Neural progenitor cell (in vitro differentiated cells): ENCODE measurements at regions not wholly inside any gene's neighbourhood (a gene's known extent, or its start where the extent isn't known, plus 50 kb on each side); places are given as distances from the start of the nearest gene placed in this dataset.

Source experiments
- DNase-seq: peaks from one replicate; pipeline ENCODE4 v3.0.0-alpha.2; 2016; ENCODE audit warnings: low spot score
- H2AFZ ChIP-seq: fragments of 200-600 bp; sonication (generic); replicated peaks from 2 replicates; pipeline ENCODE4 v1.6.1; 2016; ENCODE audit warnings: antibody characterized with exemption
- H3F3A ChIP-seq: fragments of 200-600 bp; sonication (generic); 2 replicates; pipeline ENCODE4 v1.6.1; 2016; ENCODE audit warnings: antibody characterized with exemption, low read depth
- H3K27ac ChIP-seq: fragments of 200-600 bp; sonication (generic); 2 replicates; pipeline ENCODE4 v1.5.1; 2016; ENCODE audit warnings: mild to moderate bottlenecking
- H3K27me3 ChIP-seq: fragments of 200-600 bp; sonication (generic); 2 replicates; pipeline ENCODE4 v1.6.1; 2016; ENCODE audit warnings: mild to moderate bottlenecking, moderate library complexity
- H3K36me3 ChIP-seq: fragments of 200-600 bp; sonication (generic); 2 replicates; pipeline ENCODE4 v1.5.1; 2016
- H3K4me1 ChIP-seq: fragments of 200-600 bp; sonication (generic); 2 replicates; pipeline ENCODE4 v1.6.1; 2016; ENCODE audit warnings: mixed run types
- H3K4me2 ChIP-seq: fragments of 200-600 bp; sonication (generic); 2 replicates; pipeline ENCODE4 v1.6.1; 2016
- H3K4me3 ChIP-seq: fragments of 200-600 bp; sonication (generic); 2 replicates; pipeline ENCODE4 v1.5.1; 2016
- H3K79me2 ChIP-seq: fragments of 200-600 bp; sonication (generic); 2 replicates; pipeline ENCODE4 v1.6.1; 2016; ENCODE audit warnings: low read depth
- H3K9ac ChIP-seq: fragments of 200-600 bp; sonication (generic); 2 replicates; pipeline ENCODE4 v1.6.1; 2016
- H3K9me3 ChIP-seq: fragments of 200-600 bp; sonication (generic); 2 replicates; pipeline ENCODE4 v1.5.1; 2016; ENCODE audit warnings: low read depth
- H4K20me1 ChIP-seq: fragments of 200-600 bp; sonication (generic); 2 replicates; pipeline ENCODE4 v1.6.1; 2016; ENCODE audit warnings: low read depth
- H3K27ac Mint-ChIP-seq: 3 replicates; pipeline ENCODE4 v1.8.0; 2021; ENCODE audit warnings: mixed read lengths
- H3K27me3 Mint-ChIP-seq: 2 replicates; pipeline ENCODE4 v1.8.0; 2022; ENCODE audit warnings: low read depth, mild to moderate bottlenecking, inconsistent platforms, moderate library complexity, mixed read lengths; ENCODE audit not compliant: insufficient read depth
- H3K36me3 Mint-ChIP-seq: 3 replicates; pipeline ENCODE4 v1.8.0; 2021; ENCODE audit warnings: mixed read lengths
- H3K4me1 Mint-ChIP-seq: 3 replicates; pipeline ENCODE4 v1.8.0; 2021; ENCODE audit warnings: mixed read lengths
- H3K4me3 Mint-ChIP-seq: 3 replicates; pipeline ENCODE4 v1.8.0; 2021; ENCODE audit warnings: mild to moderate bottlenecking, moderate library complexity, mixed read lengths
- H3K9me3 Mint-ChIP-seq: 3 replicates; pipeline ENCODE4 v1.8.0; 2020; ENCODE audit warnings: mixed read lengths
- CTCF ChIP-seq: fragments of 200-600 bp; sonication (generic); IDR thresholded peaks from 2 replicates; pipeline ENCODE4 v1.5.1; 2017; ENCODE audit warnings: antibody characterized with exemption, mild to moderate bottlenecking
- EZH2 ChIP-seq: fragments of 200-600 bp; sonication (generic); IDR thresholded peaks from 2 replicates; pipeline ENCODE4 v1.6.1; 2017; ENCODE audit warnings: antibody characterized with exemption, mild to moderate bottlenecking, moderate library complexity
- EZH2phosphoT487 ChIP-seq: fragments of 200-600 bp; sonication (generic); IDR thresholded peaks from 2 replicates; pipeline ENCODE4 v1.6.1; 2017; ENCODE audit warnings: antibody characterized with exemption

GRCh38 chr17:72408641-72409040 is 287.8 kb downstream of the SOX9 start:
- H3K9ac ChIP-seq = no peak overlapping the region

GRCh38 chr17:72409405-72410002 is 288.7 kb downstream of the SOX9 start:
- H3K79me2 ChIP-seq = no peaks in the 10 kb centered on the region
- no peaks in the 10 kb centered on the region for H3K9me3 ChIP-seq
- H3K36me3 Mint-ChIP-seq = no peaks in the 10 kb centered on the region
- no peaks in the 10 kb centered on the region for H4K20me1 ChIP-seq
- H3K27ac Mint-ChIP-seq = no peak overlapping the region
- no peaks in the 10 kb centered on the region for H3K36me3 ChIP-seq
- H2AFZ ChIP-seq = no peak overlapping the region
- H3K4me3 Mint-ChIP-seq = no peak overlapping the region
- no peaks in the 10 kb centered on the region for H3F3A ChIP-seq
- H3K4me1 Mint-ChIP-seq = peaks cover 28% of the 10 kb centered on the region
- peaks cover 2% of the 10 kb centered on the region for H3K27me3 Mint-ChIP-seq
- H3K9ac ChIP-seq = no peak overlapping the region
- no peak for DNase-seq
- TF ChIP-seq CTCF (no peak), EZH2 (no peak), EZH2phosphoT487 (no peak)
- no peak overlapping the region for H3K4me3 ChIP-seq
- no peak overlapping the region for H3K27ac ChIP-seq
- peaks cover 9% of the 10 kb centered on the region for H3K9me3 Mint-ChIP-seq
- no peaks in the 10 kb centered on the region for H3K27me3 ChIP-seq
- H3K4me2 ChIP-seq = no peak overlapping the region
- no peaks in the 10 kb centered on the region for H3K4me1 ChIP-seq

More at GRCh38 chr17:72408641-72409040, 287.8 kb downstream of the SOX9 start:
- no peak overlapping the region for H3K4me2 ChIP-seq
- Mint-ChIP-seq H3K27ac (peak overlapping the region; percentile 83), H3K9me3 (peaks cover 9% of the 10 kb centered on the region), H3K36me3 (peaks cover 4% of the 10 kb centered on the region), H3K4me3 (no peak overlapping the region), H3K27me3 (peaks cover 2% of the 10 kb centered on the region), H3K4me1 (peaks cover 32% of the 10 kb centered on the region)
- H3K27ac ChIP-seq = no peak overlapping the region
- H3F3A ChIP-seq = no peaks in the 10 kb centered on the region
- no peak for DNase-seq
- H3K4me1 ChIP-seq = peaks cover 4% of the 10 kb centered on the region
- no peak overlapping the region for H2AFZ ChIP-seq
- no peaks in the 10 kb centered on the region for H3K79me2 ChIP-seq
- no peaks in the 10 kb centered on the region for H3K27me3 ChIP-seq
- H3K4me3 ChIP-seq = no peak overlapping the region
- no peaks in the 10 kb centered on the region for H4K20me1 ChIP-seq
- TF ChIP-seq CTCF (no peak), EZH2phosphoT487 (no peak), EZH2 (no peak)
- no peaks in the 10 kb centered on the region for H3K9me3 ChIP-seq
- H3K36me3 ChIP-seq = no peaks in the 10 kb centered on the region

DNA sequence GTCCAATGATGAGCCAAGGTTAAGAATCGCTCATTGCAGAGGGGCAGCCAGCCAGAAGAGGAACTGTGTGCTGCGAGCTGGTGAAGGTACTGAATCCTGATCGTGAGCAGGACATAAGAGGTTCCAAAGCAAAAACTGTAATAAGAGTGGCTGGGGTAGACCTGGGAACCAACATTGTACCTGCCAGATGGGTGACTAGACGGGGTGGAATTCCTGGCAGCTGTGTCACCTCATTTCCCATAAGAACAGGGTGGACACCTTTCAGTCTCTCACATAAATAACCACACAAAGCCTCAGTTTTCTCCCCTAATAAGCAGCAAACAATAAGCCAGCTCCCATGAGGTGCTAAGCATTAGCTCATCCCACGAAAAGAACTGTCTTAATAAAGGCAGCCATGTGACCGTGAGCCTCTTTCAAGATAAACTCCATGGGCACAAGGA is 290.3 kb downstream of the SOX9 start:
- H3K4me1 ChIP-seq = peaks cover 10% of the 10 kb centered on the region
- no peak overlapping the region for H3K9ac ChIP-seq
- DNase-seq = no peak
- TF ChIP-seq CTCF (no peak), EZH2 (no peak), EZH2phosphoT487 (no peak)
- no peaks in the 10 kb centered on the region for H3K9me3 ChIP-seq
- H3K36me3 Mint-ChIP-seq = no peaks in the 10 kb centered on the region
- H3K79me2 ChIP-seq = no peaks in the 10 kb centered on the region
- no peak overlapping the region for H3K4me2 ChIP-seq
- H3K4me1 Mint-ChIP-seq = peaks cover 32% of the 10 kb centered on the region
- no peak overlapping the region for H2AFZ ChIP-seq
- peaks cover 2% of the 10 kb centered on the region for H3K27me3 Mint-ChIP-seq
- no peak overlapping the region for H3K4me3 Mint-ChIP-seq
- H3K27me3 ChIP-seq = no peaks in the 10 kb centered on the region
- peaks cover 6% of the 10 kb centered on the region for H3F3A ChIP-seq
- no peak overlapping the region for H3K4me3 ChIP-seq
- peaks cover 9% of the 10 kb centered on the region for H3K9me3 Mint-ChIP-seq
- no peak overlapping the region for H3K27ac Mint-ChIP-seq
- no peak overlapping the region for H3K27ac ChIP-seq
- H3K36me3 ChIP-seq = no peaks in the 10 kb centered on the region
- no peaks in the 10 kb centered on the region for H4K20me1 ChIP-seq
